GM18519 (cell line): ENCODE measurements at regions not wholly inside any gene's neighbourhood (a gene's known extent, or its start where the extent isn't known, plus 50 kb on each side); places are given as distances from the start of the nearest gene placed in this dataset.
A peak's percentile ranks its signal among the peaks of the same experiment; 100 is the strongest.
"Not testable (repeated sequence)": the region's sequence is repeated elsewhere in the genome, so short reads cannot be mapped to it uniquely, and the experiment has no call there.

Source experiments
- ATAC-seq: cut with Tn5 transposase; IDR thresholded peaks from one replicate; pipeline ENCODE4 v1.9.1; 2021; ENCODE audit warnings: mild to moderate bottlenecking, moderate library complexity; ENCODE audit not compliant: unreplicated experiment, low FRiP score

DNA sequence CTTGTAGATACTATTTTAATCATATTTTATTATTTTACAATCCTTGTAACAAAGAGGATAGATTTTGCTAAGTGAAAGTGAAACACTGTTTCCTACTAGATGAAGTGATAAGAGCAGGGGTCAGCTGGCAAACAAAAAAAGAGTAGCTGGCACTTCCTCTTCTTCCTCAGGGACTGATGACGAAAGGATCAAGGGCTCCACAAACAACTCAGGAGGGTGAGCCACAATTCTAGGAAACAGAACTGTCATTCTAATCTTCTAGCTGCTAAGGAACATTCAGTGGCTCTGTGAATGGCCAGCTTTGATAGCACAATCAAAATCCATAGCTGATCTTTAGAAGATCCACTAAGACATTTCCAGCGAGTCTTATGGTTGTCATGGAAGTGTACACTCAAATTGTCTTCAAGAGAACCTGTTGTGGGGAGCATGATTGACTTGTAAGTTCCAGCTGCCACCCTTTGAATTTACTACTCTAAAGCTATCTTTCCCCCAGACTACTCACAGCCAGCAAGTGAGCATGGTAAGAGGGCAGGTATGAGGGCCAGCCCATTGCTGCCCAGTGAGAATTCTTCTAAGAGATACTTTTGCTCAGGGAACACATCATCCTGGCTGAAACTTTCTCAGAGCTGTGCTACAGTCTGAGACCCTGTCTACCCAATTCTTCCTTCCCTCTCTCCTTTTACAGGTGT, 275.7 kb upstream of the RASGEF1B start:
- ATAC-seq: no peak

DNA sequence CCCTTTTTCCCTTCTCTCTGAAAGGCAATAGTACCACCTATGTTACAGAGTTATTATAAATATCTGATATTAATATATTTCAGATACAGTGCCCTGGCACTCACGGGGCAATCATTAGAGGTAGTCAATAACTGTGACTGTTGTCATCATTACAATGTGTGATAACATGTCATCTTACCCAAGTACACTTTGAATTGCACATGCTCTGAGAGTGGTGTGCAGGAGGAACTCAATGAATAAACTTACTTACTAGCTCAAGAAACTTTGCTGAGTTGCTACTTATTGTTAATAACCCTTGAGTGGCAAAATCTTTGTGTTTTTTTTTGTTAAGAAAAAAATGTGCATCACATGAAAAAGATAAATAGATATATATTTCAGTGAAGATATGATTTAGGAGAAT, 275.1 kb upstream of the RASGEF1B start:
- ATAC-seq: no peak

DNA sequence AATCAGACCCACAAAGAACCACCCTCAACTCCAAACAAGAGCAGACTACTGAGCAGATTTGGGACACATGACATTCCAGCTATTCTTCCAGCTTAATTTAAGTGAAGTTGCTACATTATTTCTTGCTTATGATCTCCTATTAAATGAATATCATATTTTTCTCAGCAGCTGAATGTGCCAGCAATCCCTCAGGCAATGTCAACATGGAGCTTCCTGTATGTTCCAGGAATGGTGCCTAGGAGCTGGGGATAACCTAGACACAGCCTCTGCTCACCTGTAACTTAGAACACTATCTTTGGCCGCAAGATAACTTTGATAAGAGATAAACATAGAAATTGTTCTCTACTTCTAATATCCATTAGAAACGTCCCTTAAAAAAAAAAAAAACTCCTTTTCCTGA, 274.4 kb upstream of the RASGEF1B start:
- ATAC-seq: no peak

DNA sequence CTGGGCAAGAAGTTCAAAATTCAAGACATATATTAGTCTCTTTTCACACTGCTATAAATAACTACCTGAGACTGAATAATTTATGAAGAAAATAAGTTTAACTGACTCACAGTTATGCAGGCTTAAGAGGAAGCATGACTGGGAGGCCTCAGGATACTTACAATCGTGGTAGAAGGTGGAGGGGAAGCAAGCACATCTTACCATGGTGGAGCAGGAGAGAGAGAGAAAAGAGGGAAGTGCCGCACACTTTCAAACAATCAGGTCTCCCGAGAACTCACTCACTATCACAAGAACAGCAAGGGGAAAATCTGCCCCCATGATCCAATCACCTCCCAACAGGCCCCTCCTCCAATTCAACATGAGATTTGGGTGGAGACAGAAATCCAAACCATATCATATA, 273.3 kb upstream of the RASGEF1B start:
- ATAC-seq: no peak

DNA sequence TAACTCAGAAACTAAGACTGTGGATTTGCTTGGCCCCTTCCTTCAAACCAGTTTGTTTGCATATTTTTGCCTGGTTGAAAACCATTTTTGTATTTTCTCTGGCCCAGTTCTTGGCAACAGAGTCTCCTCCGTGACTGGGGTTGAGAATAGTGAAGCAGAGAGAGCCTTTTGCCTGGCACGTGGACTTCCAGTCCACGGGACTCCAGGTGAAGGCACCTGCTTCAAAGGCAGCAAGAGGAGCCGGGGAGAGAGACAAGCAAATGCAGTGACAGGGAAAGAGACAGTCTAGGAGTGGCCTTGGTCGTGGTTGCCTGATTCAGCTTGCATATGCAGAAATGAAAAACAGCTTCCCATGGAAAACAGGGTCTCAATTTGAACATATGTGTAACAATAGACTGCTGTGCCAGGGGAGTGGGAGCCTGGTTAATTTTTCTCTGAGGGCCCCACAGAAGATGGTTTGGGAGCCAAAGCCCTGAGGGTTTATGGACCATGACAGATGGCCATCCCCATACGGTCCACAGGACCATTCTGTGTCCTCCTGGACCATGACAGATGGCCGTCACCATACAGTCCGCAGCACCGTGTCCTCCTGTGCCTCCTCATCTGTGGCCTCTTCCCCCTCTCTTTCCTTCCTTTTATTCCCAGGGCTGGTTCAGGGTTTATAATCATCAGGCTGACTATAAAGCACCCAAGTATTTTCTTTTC, 272.2 kb upstream of the RASGEF1B start:
- no peak for ATAC-seq

DNA sequence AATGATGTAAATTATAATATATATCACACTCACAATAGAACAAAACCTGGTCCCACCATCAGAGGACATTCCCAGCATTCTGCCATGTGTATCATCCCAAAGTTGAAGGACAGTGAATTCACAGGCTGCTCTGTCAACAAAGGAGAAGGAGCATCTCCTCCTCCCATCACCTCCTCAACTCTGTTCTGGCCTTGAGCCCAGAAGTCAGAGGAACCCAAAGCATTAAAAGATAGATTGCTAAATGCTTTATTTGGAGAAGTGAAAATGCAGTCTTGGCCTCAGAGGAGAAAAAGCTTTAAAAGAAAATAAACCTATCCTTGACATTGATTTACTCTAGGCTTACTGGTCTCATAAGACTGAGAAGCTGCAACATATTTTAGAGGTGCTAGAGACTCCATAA, 268.8 kb upstream of the RASGEF1B start:
- no peak for ATAC-seq

DNA sequence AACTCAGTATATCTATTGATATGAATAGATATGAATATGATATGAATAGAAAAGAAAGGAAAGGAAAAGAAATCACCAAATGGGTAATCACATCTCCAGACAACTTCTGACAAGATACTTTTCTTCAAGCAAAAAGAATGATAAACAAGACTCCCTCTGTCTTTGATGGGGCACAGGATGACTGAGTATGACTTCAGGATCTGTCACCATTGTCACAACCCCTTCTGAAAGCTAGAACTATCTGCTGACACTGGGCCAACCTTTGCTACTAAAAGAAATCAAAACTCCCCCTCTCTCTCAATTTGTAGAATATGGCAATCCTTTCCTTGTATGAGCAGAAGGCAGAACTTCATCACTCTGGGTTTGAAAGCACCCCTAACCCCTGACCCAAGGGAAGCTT, 267.2 kb upstream of the RASGEF1B start:
- no peak for ATAC-seq

DNA sequence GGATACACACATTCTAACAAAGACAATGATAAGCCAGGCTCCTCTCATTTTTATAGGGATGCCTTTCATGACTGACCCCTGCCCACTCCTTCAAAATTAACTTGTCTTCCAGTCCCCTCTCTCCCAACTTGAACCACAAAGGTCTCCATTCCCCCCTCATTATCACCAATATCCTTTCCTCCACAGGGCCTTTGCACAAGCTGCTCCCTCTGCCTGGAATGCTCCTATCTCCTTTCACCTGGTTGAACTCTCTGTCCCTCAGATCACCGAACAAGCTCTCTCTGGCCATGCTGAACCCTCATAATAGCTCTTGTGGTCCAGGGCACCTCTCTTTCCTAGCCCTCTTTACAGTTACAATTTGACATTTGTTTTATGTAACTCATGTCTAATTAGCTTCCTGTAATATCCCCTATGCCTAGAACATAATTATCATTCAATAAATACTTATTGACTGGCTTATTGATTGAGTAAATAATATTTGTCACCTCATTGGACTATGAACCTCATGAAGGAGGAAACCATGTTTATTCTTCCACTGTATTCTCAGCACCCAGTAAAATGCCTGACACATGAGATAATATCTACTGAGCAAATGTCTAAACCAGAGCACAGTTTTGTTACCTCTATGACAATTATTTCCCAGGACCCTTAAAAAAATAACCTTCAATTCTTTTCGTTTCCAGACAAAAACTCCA, 266.3 kb upstream of the RASGEF1B start:
- no peak for ATAC-seq

DNA sequence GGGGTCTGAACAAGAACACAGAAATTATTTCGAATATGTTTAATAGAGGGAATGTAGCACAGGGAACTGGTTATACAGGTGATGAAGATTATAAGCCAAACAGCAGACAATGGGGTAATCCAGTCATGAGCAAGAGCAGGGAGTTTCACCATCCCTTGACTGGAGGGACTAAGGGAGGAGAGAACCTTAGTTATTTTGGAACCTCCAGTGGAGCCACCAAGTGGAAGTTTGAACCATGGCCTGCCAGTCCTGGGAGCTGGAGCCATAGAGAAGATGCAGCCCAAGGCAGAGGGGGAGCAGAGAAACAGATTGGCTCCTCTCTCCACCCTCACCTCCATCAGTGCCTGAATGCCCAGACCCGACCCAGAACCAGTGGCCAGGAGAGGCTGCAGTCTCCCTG, 264.6 kb upstream of the RASGEF1B start:
- ATAC-seq: no peak

DNA sequence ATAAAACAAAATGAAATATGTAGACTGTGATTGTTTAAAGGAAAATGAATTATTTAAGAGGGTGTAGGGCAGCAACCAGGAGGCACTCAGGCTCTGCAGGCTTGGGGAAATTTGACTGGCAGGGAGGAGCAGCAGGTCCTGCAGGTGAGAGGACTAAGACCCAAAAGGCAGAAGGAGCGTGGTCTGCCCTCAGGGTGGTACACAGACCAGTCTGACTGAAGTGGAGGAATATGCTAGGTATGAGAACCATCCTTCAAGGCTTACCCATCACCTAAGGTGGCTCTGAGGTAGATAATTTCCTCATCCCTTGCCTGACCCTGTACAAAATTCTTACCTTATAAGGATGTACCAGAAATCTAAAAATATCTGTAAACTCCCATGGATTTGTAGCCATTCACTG, 261.3 kb upstream of the RASGEF1B start:
- ATAC-seq: no peak

DNA sequence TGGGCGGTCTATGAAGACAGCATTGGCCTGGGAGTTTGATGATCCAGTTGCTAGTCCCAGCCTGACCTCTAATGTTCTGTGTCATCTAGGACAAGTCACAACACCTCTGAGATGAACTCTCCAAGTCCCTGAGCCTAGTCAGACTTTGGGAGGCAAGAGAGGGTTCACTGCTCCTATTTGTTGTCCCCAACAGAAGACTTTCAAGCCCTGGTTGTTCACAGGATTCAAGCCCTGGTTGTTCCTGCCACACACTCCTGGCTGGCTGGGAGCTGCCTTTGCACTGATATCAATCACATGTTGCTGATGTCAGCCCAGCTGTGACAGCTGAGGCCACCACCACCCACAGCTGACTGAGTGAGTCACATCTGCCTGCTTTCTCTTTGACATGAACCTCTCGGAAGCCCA, 253.2 kb upstream of the RASGEF1B start:
- peak; percentile 99 for ATAC-seq

DNA sequence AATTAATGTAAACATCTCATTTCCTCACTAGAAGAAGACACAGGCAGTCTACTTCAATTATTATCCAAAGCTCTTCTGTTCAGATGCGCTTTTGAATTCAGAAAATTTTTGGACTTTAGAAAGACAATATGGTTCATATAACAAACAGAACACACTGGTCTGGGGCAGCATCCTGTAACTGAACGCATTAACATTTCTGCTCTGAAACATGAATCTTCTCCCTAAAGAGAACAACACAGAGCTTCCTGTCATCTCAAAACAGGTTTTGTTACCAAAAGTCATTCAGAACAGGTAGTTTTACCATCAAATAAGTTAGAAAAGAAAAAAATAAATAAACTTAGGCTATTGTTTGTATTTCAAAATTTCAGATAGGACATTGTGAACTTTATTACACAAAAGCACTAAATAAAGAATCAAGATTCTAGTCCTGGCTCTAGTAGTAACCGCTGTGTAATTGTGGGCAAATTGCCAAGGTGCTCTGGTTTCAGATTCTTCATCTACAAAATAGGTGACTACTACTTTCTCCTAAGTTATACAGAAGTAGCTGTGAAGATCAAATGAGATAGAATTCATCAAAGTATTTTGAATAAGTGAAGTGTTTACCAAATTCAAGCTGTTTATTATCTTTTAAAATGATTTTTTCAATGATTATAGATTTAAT, 252.3 kb upstream of the RASGEF1B start:
- ATAC-seq: no peak

DNA sequence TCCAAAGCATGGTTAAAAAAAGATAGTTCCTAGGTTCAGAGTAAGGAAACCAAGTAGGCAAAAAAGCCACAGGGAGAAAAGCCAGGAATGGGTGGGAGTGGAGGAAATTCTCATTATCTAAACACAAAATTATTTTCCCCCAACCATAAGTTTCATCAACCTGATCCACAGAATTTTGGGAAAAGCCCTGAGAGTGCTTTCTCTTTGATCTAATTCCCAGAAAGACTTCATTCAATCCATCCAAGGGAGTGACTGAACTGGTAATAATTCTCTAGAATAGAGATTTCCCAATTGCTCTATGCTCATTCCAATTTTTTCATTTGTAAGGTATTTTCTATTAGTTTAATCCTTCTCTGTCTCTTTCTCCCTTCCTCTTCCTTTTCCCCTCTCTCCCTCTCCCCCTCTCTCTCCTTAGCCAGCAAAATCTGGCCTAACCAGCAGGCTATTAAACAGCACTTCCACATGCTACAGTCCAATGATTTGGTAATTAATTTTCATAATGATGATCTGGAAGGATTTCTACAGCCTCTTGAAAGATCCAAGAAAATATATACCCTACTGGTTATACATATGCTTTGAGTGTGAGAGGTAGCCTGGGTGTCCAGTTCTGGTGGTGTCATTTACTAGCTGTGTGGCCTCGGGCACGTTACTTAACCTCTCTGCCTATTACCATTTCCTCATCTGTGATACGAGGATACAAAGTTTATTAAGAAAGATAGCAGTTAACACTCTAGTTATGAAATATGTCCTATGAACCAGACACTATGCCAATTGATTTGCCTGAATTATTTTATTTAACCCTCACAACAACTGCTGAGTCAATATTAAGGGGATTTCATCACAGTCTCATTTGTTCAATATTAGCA, 251.5 kb upstream of the RASGEF1B start:
- ATAC-seq: no peak

DNA sequence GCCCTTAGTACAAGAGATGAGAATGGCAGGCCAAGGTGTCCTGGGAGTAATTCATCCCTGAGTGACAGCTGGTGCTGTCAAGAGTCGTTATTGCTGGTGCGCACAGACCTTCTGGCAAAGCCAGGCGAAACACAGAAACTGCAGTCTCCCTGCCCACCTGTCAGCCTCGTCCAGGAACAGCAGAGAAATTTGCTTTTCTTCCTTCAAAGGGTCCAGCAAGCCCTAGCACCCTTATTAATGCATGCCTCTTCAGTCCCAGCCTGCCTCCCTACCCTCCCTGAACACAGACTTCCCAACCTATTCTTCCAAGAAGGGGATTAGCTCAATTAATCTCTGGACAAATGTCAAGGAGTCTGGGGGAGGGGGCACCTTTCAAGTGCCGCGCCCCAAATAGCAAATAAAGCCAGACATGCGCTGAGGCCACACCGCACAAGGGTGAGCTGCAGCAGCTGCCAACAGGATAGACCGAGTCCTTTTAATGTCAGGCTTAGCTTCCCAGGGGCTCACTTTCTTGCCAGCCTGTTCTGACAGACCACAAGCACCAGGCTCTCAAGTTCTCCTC, 250.7 kb upstream of the RASGEF1B start:
- ATAC-seq: no peak

DNA sequence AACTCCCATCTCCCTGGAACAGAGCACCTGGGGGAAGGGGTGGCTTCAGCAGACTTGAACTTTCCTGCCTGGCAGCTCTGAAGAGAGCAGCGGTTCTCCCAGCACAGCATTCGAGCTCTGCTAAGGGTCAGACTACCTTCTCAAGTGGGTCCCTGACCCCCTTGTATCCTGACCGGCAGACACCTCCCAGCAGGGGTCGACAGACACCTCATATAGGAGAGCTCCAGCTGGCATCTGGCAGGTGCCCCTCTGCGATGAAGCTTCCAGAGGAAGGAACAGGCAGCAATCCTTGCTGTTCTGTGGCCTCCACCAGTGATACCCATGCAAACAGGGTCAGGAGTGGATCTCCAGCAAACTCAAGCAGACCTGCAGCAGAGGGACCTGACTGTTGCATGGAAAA, 244.1 kb upstream of the RASGEF1B start:
- ATAC-seq: no peak

DNA sequence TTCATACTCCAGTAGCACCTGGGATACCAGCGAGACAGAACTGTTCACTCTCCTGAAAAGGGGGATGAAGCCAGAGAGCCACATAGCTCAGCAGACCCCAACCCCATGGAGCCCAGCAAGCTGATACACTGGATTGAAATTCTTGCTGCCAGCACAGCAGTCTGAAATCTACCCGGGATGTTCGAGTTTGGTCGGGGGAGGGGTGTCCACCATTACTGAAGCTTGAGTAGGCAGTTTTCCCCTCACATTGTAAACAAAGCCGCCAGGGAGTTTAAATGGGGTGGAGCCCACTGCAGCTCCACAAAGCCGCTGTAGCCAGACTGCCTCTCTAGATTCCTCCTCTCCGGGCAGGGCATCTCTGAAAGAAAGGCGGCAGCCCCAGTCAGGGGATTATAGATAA, 243.7 kb upstream of the RASGEF1B start:
- not testable (repeated sequence) for ATAC-seq

DNA sequence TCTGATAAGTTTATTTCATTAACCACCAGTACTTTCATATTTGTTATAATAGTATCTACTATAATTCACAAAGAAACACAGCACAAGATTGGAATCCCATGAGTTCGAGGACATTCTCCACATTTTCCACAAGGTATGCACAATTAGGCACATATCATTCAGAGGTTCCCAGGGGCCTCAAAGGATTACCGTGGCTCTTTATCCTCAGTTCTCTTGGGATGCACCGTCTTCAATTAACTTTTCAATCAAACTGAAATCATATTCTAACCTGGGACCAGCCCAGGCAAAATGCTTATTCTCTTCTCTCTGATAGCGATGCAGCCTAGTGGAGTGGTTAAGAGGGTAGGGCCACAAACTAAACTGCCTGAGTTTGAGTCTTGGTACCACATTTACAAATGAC, 242.6 kb upstream of the RASGEF1B start:
- no peak for ATAC-seq

DNA sequence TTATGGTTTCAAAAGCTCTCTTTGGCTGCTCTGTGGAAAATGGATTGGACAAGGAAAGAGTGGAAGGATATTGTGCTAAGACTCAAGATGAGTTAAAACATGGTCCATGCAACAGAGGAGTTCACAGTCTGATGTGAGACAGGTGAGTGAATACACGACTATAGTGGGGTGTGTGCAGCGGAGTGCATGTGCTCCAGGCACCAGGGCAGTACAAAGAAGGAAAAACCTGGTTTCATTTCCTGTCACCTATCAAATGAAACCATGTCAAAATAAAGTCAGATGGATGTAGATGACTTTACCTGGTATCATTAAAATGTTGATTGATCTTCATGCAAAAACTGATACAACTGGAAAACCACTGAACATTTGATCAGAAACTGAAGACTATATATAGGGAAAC, 241.0 kb upstream of the RASGEF1B start:
- ATAC-seq: no peak

DNA sequence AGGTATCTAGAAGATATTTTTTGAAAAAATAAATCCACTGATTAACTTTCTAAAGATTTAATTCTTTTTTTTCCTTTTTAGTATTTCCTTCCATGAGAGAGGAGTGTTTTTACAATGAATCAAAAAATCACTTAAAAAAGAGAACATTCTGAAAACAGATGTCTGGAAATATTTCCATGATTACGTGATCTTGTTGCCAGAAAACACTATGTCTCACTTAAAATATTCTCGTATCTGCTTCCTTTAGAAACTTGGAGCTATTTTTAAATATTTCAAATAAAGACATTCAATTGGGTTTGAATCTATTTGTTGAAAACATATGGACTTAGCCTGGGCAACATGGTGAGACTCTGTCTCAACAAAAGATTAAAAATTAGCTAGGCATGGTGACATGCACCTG, 232.8 kb upstream of the RASGEF1B start:
- no peak for ATAC-seq

DNA sequence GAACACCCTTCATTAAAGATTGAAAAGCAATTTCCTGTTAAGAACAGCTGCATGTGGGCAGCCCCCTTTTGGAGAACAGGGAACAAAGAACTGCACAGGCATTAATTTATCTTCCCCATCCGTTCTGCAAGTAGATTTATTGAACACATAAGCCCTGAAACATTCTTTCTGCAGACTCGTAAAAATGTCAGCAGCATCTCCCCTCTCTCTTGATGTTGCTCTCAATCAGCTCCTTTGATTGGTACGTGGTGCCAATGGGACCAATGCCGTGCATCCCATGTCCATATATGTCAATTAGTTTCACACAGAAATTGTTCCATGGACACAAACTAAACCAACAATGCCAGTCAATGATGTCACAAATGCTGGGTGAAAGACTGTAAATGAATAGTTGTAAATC, 228.5 kb upstream of the RASGEF1B start:
- ATAC-seq: no peak
